Body of pancreas (tissue), 4 donors: ENCODE measurements at regions not wholly inside any gene's neighbourhood (a gene's known extent, or its start where the extent isn't known, plus 50 kb on each side); places are given as distances from the start of the nearest gene placed in this dataset.

Experiments
- POLR2A ChIP-seq, 3 donors: fragments of 450-650 bp; IDR thresholded peaks; one replicate each; pipeline ENCODE4 v1.6.1; 2016; ENCODE audit warnings: antibody characterized with exemption in 3 of 3, mild to moderate bottlenecking in 2 of 3
- TF ChIP-seq, protein P1 (sequence below), 7 experiments: fragments of 450-650 bp in 4 of 7; fragments of 200-600 bp in 3 of 7; sonication (generic) in 3 of 7; IDR thresholded peaks; one replicate each; pipeline ENCODE4 v1.5.1; 2016 to 2019; ENCODE audit warnings: antibody characterized with exemption in 7 of 7

DNA sequence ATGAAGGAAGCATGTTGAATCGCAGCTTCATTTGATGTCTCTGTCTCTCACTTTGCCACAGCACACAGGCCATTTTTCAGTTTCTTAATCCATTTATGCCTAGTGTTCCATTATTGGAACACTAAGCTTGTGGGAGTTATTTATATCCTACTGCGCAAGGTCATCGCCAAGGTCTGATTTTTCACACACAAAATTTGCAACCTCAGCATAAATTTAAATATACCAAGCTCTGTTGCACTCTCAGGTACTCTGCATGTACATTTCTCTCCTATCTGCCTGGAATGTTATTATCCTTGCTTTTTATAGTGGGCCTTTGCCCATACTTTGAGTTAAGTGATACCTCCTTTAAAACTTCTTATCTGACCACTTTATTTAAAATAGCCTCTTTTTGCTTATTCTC is 519.2 kb upstream of the TOM1L1 start:
- TF ChIP-seq, protein P1, sequence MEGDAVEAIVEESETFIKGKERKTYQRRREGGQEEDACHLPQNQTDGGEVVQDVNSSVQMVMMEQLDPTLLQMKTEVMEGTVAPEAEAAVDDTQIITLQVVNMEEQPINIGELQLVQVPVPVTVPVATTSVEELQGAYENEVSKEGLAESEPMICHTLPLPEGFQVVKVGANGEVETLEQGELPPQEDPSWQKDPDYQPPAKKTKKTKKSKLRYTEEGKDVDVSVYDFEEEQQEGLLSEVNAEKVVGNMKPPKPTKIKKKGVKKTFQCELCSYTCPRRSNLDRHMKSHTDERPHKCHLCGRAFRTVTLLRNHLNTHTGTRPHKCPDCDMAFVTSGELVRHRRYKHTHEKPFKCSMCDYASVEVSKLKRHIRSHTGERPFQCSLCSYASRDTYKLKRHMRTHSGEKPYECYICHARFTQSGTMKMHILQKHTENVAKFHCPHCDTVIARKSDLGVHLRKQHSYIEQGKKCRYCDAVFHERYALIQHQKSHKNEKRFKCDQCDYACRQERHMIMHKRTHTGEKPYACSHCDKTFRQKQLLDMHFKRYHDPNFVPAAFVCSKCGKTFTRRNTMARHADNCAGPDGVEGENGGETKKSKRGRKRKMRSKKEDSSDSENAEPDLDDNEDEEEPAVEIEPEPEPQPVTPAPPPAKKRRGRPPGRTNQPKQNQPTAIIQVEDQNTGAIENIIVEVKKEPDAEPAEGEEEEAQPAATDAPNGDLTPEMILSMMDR (IDR thresholded peaks at IDR 0.05), result no peak
- no peak for TF ChIP-seq POLR2A (IDR thresholded peaks at IDR 0.05)
